ENCODE measurements at regions not wholly inside any gene's neighbourhood (a gene's known extent, or its start where the extent isn't known, plus 50 kb on each side); places are given as distances from the start of the nearest gene placed in this dataset.

DNA sequence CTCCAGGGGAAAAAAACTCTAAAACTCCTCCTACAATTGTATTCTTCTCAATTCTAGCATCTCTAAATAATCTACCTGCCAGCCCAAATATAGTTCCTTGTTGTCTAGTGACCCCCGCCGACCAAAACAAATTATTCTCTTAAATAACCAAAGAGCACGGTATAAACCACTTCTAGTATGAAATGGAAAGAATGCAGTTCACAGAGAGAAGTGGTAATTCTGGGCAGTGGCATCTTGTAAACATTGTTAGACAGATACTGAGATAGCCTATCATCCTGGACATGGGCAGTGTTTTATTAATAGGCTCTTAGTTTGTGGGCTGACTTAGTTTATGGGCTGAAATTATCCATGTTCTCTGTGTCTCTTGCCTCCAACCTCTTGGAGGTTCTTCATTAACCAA, 1412.6 kb upstream of the CDH9 start:
- TF ChIP-seq, protein P1, sequence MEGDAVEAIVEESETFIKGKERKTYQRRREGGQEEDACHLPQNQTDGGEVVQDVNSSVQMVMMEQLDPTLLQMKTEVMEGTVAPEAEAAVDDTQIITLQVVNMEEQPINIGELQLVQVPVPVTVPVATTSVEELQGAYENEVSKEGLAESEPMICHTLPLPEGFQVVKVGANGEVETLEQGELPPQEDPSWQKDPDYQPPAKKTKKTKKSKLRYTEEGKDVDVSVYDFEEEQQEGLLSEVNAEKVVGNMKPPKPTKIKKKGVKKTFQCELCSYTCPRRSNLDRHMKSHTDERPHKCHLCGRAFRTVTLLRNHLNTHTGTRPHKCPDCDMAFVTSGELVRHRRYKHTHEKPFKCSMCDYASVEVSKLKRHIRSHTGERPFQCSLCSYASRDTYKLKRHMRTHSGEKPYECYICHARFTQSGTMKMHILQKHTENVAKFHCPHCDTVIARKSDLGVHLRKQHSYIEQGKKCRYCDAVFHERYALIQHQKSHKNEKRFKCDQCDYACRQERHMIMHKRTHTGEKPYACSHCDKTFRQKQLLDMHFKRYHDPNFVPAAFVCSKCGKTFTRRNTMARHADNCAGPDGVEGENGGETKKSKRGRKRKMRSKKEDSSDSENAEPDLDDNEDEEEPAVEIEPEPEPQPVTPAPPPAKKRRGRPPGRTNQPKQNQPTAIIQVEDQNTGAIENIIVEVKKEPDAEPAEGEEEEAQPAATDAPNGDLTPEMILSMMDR (conservative IDR thresholded peaks at IDR 0.05; ENCODE audit: low read length) = no peak
- no peak for TF ChIP-seq EZH2phosphoT487 (IDR thresholded peaks at IDR 0.05; ENCODE audit: borderline replicate concordance, low read depth, low read length)

Data from OCI-LY7 (cell line).